ENCODE measurements at regions not wholly inside any gene's neighbourhood (a gene's known extent, or its start where the extent isn't known, plus 50 kb on each side); places are given as distances from the start of the nearest gene placed in this dataset.

DNA sequence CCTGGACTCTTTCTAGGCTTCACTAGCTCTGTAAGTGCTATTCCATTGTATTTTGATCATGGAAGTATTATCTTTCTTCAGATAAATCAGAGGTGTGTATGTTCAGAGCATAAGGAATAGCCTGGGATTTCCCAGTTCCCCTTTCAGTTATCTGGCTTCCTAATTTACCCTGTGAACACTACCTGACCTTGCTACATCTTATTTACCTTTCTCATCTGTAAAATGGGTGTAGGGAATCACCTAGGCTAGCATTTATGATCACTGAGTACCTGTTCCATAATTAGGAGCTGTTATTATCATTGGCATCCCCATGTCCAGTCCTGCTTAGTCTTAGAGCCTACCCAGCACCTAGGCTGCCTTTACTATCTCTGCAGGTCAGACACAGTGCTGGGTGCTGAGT, 149.3 kb upstream of the NR2F2 start:
- Histone ChIP-seq H3K27ac (ENCODE audit: low read length) (no peak overlapping the region), H3K27me3 (ENCODE audit: insufficient read depth, low read length) (no peaks in the 10 kb centered on the region), H3K4me3 (ENCODE audit: low read length) (no peak overlapping the region), H3K36me3 (ENCODE audit: insufficient read depth, low read depth, low read length) (no peaks in the 10 kb centered on the region), H3K9me3 (ENCODE audit: insufficient read depth, low read depth, low read length) (no peaks in the 10 kb centered on the region), H3K4me1 (ENCODE audit: insufficient read depth, low read length) (peaks cover 19% of the 10 kb centered on the region), H3K9ac (ENCODE audit: low read depth, low read length) (no peak overlapping the region)

DNA sequence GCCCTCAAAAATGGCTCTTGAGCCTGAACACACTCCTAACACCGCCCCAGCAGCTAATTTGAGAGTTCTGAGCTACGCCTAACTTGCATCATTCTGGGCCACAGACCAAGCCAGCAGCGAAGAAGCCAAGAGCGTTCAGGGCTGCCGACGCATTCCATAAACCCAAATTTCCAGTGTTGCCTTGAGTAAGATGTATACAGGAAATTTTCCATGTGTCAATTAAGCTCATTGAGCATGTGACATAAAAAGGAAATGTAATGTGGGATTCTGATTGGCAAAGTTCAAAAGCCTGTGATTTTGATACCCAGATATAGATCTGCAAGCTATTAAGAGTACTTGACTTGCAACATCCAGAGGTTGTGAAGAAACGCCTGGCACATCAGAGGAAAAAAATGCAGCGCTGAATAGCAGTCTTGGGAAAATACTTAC, 148.6 kb upstream of the NR2F2 start:
- H3K27ac ChIP-seq (ENCODE audit: low read length), result no peak overlapping the region
- H3K27me3 ChIP-seq (ENCODE audit: insufficient read depth, low read length), result no peaks in the 10 kb centered on the region
- no peak overlapping the region for H3K4me3 ChIP-seq (ENCODE audit: low read length)
- no peaks in the 10 kb centered on the region for H3K36me3 ChIP-seq (ENCODE audit: insufficient read depth, low read depth, low read length)
- peaks cover 19% of the 10 kb centered on the region for H3K4me1 ChIP-seq (ENCODE audit: insufficient read depth, low read length)
- H3K9me3 ChIP-seq (ENCODE audit: insufficient read depth, low read depth, low read length), result no peaks in the 10 kb centered on the region
- H3K9ac ChIP-seq (ENCODE audit: low read depth, low read length), result no peak overlapping the region

DNA sequence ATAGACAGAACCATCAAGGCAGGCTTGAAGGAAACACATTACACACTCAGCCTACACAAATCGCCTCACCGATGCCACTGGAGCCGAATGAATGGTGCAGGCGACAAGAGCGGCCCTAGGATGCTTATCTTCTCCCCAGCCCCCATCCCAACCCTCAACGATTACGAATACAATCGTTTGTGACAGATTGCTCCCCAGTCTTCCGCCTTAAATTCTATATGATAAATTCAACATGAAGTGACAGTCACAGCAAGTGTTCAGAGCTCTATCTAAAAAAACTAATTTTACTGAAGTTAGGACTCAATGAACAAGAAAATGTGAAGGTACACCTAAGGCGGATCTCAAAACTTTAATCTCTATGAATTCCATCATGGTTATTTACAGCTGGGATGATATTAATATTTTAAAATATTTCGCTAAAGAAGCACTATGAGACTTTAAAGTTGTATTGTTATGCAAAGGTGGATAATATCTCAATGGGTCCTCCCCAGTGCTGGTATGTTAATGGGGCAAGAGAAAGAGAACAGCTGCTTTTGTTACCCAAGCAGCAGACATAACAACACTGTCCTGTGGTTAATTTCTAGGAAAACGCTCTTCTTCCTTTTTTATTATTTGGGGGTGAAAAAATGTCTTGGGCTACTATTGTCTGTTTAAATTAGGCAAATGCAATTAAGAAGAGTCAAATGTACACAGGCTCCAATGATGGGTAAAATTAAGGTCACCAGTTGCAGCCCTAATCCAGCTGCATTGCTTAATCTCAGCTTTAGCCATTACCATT, 147.6 kb upstream of the NR2F2 start:
- no peaks in the 10 kb centered on the region for H3K36me3 ChIP-seq (ENCODE audit: insufficient read depth, low read depth, low read length)
- peaks cover 19% of the 10 kb centered on the region for H3K4me1 ChIP-seq (ENCODE audit: insufficient read depth, low read length)
- no peak overlapping the region for H3K27ac ChIP-seq (ENCODE audit: low read length)
- H3K9me3 ChIP-seq (ENCODE audit: insufficient read depth, low read depth, low read length), result no peaks in the 10 kb centered on the region
- no peaks in the 10 kb centered on the region for H3K27me3 ChIP-seq (ENCODE audit: insufficient read depth, low read length)
- no peak overlapping the region for H3K4me3 ChIP-seq (ENCODE audit: low read length)
- H3K9ac ChIP-seq (ENCODE audit: low read depth, low read length), result no peak overlapping the region

DNA sequence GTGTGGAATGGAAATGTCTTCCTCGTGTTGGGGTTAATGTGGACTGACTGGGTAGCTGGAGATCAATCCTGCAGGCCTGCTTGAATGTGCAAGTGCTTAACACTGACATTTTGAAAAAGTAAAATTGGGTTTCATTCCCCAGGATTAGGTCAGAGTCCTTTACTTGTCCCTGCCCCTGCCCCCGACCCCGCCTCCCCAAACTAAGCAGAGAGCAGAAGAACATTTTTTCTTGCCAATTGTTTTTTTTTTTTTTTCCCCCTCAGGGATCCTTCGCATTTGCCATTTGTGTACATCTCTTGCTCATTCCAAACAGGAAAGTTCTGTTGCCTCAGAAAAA, 147.0 kb upstream of the NR2F2 start:
- Histone ChIP-seq H3K4me1 (ENCODE audit: insufficient read depth, low read length) (peaks cover 19% of the 10 kb centered on the region), H3K27me3 (ENCODE audit: insufficient read depth, low read length) (no peaks in the 10 kb centered on the region), H3K9ac (ENCODE audit: low read depth, low read length) (no peak overlapping the region), H3K9me3 (ENCODE audit: insufficient read depth, low read depth, low read length) (no peaks in the 10 kb centered on the region), H3K36me3 (ENCODE audit: insufficient read depth, low read depth, low read length) (no peaks in the 10 kb centered on the region), H3K27ac (ENCODE audit: low read length) (no peak overlapping the region), H3K4me3 (ENCODE audit: low read length) (no peak overlapping the region)

DNA sequence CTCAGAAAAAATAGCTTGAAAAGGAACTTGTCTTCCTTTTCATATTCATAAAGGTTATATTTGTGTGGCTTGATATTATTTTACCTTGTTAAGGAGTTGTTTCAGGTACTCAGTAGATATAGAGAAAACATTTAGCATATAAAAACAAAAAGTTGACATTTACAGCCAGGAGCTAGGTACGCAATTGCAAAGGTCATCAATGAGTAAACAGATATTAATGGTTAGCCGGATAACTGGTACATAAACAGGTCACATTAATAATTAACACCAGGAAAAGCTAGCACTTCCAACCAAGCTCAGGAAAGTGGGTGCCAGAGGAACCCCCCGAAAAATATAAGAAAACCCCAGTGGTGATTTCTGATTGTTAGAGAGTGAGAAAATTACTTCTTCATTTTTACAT, 146.6 kb upstream of the NR2F2 start:
- H3K9ac ChIP-seq (ENCODE audit: low read depth, low read length), result no peak overlapping the region
- no peak overlapping the region for H3K4me3 ChIP-seq (ENCODE audit: low read length)
- peaks cover 19% of the 10 kb centered on the region for H3K4me1 ChIP-seq (ENCODE audit: insufficient read depth, low read length)
- H3K9me3 ChIP-seq (ENCODE audit: insufficient read depth, low read depth, low read length), result no peaks in the 10 kb centered on the region
- H3K27ac ChIP-seq (ENCODE audit: low read length), result no peak overlapping the region
- no peaks in the 10 kb centered on the region for H3K27me3 ChIP-seq (ENCODE audit: insufficient read depth, low read length)
- no peaks in the 10 kb centered on the region for H3K36me3 ChIP-seq (ENCODE audit: insufficient read depth, low read depth, low read length)

DNA sequence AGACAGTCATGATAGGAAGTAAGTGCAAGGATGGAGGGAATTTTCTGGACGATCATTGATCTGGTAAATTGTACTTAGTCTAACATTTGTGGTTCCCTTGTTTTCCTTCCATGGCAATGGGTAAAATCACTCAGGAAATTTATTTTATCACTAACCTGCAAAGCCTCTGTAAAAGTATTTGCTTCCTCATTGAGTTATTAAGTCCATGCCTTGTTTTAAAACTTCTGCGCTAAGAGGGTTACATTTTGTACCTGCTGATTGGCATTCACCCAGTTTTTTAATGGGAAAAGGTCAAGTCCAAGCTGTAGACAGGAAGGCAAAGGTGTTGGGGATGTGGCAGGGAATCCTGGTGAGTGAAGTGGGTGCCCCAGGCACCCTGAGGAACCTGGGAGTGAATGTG, 146.2 kb upstream of the NR2F2 start:
- no peaks in the 10 kb centered on the region for H3K27me3 ChIP-seq (ENCODE audit: insufficient read depth, low read length)
- no peak overlapping the region for H3K9ac ChIP-seq (ENCODE audit: low read depth, low read length)
- H3K36me3 ChIP-seq (ENCODE audit: insufficient read depth, low read depth, low read length), result no peaks in the 10 kb centered on the region
- peaks cover 19% of the 10 kb centered on the region for H3K4me1 ChIP-seq (ENCODE audit: insufficient read depth, low read length)
- H3K27ac ChIP-seq (ENCODE audit: low read length), result no peak overlapping the region
- H3K9me3 ChIP-seq (ENCODE audit: insufficient read depth, low read depth, low read length), result no peaks in the 10 kb centered on the region
- H3K4me3 ChIP-seq (ENCODE audit: low read length), result no peak overlapping the region

DNA sequence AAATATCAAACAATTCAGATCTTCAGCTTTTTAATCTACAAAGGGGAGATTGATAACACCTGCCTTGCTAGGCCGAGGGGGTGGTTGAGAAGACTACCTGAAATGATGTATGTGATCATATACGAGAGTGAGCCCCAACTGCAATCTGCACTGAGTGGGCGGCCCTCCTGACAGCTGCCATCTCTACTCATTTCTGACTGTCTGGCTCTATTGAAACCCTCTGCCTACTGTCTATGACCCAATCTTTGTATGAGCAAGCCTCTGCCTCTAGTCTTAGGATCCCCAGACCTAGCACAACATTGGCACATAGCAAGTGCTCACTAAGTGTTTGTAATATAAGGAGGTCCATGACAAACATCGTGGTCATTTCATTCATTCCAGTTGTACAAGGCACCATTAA, 144.4 kb upstream of the NR2F2 start:
- H3K27ac ChIP-seq (ENCODE audit: low read length), result no peak overlapping the region
- H3K4me1 ChIP-seq (ENCODE audit: insufficient read depth, low read length), result peaks cover 13% of the 10 kb centered on the region
- H3K36me3 ChIP-seq (ENCODE audit: insufficient read depth, low read depth, low read length), result no peaks in the 10 kb centered on the region
- H3K4me3 ChIP-seq (ENCODE audit: low read length), result no peak overlapping the region
- no peak overlapping the region for H3K9ac ChIP-seq (ENCODE audit: low read depth, low read length)
- H3K9me3 ChIP-seq (ENCODE audit: insufficient read depth, low read depth, low read length), result no peaks in the 10 kb centered on the region
- no peaks in the 10 kb centered on the region for H3K27me3 ChIP-seq (ENCODE audit: insufficient read depth, low read length)

DNA sequence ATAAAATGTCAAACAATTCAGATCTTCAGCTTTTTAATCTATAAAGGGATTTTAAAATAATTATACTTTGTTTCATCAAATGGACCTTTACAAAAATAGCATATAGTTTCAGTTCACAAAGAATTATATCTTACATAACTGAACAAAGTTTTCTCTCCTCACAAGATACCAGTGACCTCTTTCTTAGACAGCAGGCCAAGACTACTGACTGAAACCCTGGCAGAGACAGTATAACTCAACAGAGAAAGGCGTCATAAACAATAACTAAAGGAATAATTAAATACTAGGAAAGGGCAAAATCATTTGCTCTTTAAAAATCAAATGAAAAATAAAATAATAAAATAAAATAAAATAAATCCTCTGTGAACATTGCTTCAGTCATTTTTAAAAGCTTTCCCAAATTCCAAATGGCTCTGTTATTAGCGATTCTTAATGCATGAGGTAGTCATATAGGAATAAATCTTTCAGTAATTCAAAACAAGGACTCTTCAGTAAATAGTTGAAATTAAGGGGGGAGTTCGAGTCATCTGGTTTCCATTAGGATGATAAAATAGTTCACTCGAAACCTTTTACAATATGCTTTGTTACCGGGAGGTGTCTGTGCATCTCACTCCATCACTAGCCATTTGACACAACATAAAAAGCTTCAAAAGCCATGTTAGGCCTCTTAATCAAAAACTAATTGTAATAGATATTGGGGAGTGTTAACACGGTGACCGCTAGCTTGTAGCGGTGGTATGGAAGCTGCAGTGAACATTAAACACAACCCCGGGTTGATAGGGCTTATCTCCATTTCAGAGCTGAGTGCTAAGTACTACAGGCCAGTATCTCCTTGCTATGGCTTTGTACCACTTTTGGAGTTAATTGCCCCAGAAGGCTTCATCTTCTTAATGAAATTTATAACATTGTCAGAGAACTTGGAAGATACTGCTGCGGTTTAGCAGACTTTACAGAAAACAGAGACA, 142.9 kb upstream of the NR2F2 start:
- H3K27me3 ChIP-seq (ENCODE audit: insufficient read depth, low read length), result no peaks in the 10 kb centered on the region
- H3K9ac ChIP-seq (ENCODE audit: low read depth, low read length), result no peak overlapping the region
- peaks cover 12% of the 10 kb centered on the region for H3K4me1 ChIP-seq (ENCODE audit: insufficient read depth, low read length)
- H3K9me3 ChIP-seq (ENCODE audit: insufficient read depth, low read depth, low read length), result no peaks in the 10 kb centered on the region
- no peaks in the 10 kb centered on the region for H3K36me3 ChIP-seq (ENCODE audit: insufficient read depth, low read depth, low read length)
- H3K4me3 ChIP-seq (ENCODE audit: low read length), result no peak overlapping the region
- no peak overlapping the region for H3K27ac ChIP-seq (ENCODE audit: low read length)

DNA sequence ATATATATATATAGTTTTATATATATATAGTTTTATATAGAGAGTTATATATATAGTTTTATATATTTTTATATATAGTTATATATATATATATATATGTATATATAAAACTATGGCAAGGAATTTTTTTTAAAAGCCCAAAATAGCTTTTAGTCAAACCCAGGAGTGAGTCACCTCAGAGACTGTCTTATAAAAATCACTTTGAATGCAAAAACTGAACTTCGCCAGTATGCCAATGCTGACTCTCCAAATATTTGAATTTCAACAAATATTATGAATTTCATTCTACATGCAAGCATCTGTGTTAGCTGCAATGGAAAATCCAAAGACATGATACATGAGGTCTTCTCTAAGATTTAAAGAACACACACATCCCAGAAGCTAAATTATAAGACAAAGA, 132.8 kb upstream of the NR2F2 start:
- Histone ChIP-seq H3K4me1 (ENCODE audit: insufficient read depth, low read length) (no peaks in the 10 kb centered on the region), H3K27ac (ENCODE audit: low read length) (no peak overlapping the region), H3K9me3 (ENCODE audit: insufficient read depth, low read depth, low read length) (no peaks in the 10 kb centered on the region), H3K36me3 (ENCODE audit: insufficient read depth, low read depth, low read length) (no peaks in the 10 kb centered on the region), H3K27me3 (ENCODE audit: insufficient read depth, low read length) (no peaks in the 10 kb centered on the region), H3K9ac (ENCODE audit: low read depth, low read length) (no peak overlapping the region), H3K4me3 (ENCODE audit: low read length) (no peak overlapping the region)

DNA sequence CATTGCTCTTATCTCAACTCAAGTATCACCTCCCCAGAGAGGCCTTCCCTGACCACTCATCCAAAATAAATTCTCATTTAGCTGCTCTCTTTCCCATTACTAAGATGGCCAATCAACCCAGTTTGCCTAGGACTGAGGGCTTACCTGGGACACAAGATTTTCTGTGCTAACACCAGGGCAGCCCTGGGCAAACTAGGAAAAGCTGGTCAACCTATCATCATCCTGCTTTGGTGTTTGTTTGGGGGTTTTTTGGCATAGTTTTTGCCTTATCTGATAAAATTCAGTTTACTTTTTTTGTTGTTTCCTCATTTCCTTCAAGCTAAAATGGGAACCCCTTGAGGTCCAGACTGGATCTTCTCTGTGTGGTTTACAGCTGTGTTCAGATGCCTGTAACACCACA, 131.4 kb upstream of the NR2F2 start:
- H3K27me3 ChIP-seq (ENCODE audit: insufficient read depth, low read length), result no peaks in the 10 kb centered on the region
- no peak overlapping the region for H3K27ac ChIP-seq (ENCODE audit: low read length)
- H3K36me3 ChIP-seq (ENCODE audit: insufficient read depth, low read depth, low read length), result no peaks in the 10 kb centered on the region
- no peaks in the 10 kb centered on the region for H3K9me3 ChIP-seq (ENCODE audit: insufficient read depth, low read depth, low read length)
- H3K4me1 ChIP-seq (ENCODE audit: insufficient read depth, low read length), result no peaks in the 10 kb centered on the region
- H3K9ac ChIP-seq (ENCODE audit: low read depth, low read length), result no peak overlapping the region
- H3K4me3 ChIP-seq (ENCODE audit: low read length), result no peak overlapping the region

DNA sequence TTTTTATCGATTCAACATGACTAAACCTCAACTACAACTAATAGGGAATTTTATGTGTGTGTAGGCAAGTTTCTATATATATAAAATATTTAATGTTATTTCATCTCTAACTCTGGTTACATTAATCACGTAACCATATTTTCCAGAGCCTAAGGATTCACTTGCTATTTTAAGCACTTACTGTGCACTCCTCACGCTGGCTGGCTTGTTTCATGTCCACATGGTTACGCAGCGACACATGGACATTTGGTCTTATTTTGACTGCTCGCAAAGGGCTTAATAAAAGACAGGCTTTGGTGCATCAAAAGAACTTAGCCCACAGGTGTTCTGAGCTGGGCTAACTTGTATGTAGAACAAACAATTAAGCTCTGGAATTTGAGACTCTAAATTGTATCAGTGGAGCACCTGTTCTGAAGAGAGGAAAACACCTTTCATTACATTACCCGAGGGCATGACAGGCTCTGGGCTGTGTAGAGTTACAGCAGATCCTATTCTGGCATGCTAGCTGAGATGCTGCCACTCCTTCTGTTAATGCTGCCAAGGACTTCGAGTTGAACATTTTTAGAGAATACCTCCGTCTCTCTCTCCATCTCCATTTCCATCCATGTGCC, 130.0 kb upstream of the NR2F2 start:
- no peaks in the 10 kb centered on the region for H3K27me3 ChIP-seq (ENCODE audit: insufficient read depth, low read length)
- H3K36me3 ChIP-seq (ENCODE audit: insufficient read depth, low read depth, low read length), result no peaks in the 10 kb centered on the region
- no peak overlapping the region for H3K27ac ChIP-seq (ENCODE audit: low read length)
- H3K9me3 ChIP-seq (ENCODE audit: insufficient read depth, low read depth, low read length), result no peaks in the 10 kb centered on the region
- H3K9ac ChIP-seq (ENCODE audit: low read depth, low read length), result no peak overlapping the region
- H3K4me1 ChIP-seq (ENCODE audit: insufficient read depth, low read length), result no peaks in the 10 kb centered on the region
- H3K4me3 ChIP-seq (ENCODE audit: low read length), result no peak overlapping the region

All from iPS-20b (cell line).